ENCODE measurements at regions not wholly inside any gene's neighbourhood (a gene's known extent, or its start where the extent isn't known, plus 50 kb on each side); places are given as distances from the start of the nearest gene placed in this dataset.
"Not testable (repeated sequence)": the region's sequence is repeated elsewhere in the genome, so short reads cannot be mapped to it uniquely, and the experiment has no call there.

DNA sequence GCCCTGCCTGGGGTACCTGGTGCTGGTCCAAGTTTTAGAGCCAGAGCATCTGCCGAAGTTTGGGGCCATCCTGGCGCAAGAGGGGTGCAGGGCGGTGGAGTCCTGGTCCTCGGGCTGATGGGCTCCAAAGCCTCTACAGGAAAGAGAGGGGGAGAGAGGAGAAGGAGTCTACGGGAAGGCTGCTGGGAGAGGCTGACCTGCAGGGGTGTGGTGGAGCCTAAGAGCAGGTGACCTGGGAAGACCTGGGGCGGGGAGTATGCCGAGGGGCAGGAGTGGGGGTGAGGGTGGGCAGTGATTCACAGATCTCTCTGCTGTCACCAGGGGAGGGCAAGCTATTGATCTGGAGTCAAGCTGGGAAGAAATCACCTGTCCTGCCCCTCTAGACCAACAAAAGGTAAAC lies 158.4 kb downstream of the SPATA31A6 start:
- TF ChIP-seq POLR2A (IDR thresholded peaks at IDR 0.05; ENCODE audit: extremely low read depth, insufficient read length): not testable (repeated sequence)
- TF ChIP-seq, protein P1, sequence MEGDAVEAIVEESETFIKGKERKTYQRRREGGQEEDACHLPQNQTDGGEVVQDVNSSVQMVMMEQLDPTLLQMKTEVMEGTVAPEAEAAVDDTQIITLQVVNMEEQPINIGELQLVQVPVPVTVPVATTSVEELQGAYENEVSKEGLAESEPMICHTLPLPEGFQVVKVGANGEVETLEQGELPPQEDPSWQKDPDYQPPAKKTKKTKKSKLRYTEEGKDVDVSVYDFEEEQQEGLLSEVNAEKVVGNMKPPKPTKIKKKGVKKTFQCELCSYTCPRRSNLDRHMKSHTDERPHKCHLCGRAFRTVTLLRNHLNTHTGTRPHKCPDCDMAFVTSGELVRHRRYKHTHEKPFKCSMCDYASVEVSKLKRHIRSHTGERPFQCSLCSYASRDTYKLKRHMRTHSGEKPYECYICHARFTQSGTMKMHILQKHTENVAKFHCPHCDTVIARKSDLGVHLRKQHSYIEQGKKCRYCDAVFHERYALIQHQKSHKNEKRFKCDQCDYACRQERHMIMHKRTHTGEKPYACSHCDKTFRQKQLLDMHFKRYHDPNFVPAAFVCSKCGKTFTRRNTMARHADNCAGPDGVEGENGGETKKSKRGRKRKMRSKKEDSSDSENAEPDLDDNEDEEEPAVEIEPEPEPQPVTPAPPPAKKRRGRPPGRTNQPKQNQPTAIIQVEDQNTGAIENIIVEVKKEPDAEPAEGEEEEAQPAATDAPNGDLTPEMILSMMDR (IDR thresholded peaks at IDR 0.05; ENCODE audit: low read depth, low read length): not testable (repeated sequence)
- TF ChIP-seq, protein P2, sequence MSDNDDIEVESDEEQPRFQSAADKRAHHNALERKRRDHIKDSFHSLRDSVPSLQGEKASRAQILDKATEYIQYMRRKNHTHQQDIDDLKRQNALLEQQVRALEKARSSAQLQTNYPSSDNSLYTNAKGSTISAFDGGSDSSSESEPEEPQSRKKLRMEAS (IDR thresholded peaks at IDR 0.05; ENCODE audit: low read depth, low read length): not testable (repeated sequence)
